IMR-90 (cell line): ENCODE measurements at regions not wholly inside any gene's neighbourhood (a gene's known extent, or its start where the extent isn't known, plus 50 kb on each side); places are given as distances from the start of the nearest gene placed in this dataset.
"Not testable (repeated sequence)": the region's sequence is repeated elsewhere in the genome, so short reads cannot be mapped to it uniquely, and the experiment has no call there.

Experiments
- ATAC-seq: fragments of 200-7000 bp; cut with Tn5 transposase; 2 replicates; pipeline ENCODE4 v1.9.1; 2020; ENCODE audit warnings: low read depth, mild to moderate bottlenecking, moderate library complexity
- BruUV-seq: library from RNA; stranded (reverse); fragments of 400-500 nt; replicated peaks from 2 replicates; lab custom pipeline; 2021; lab: Mats Ljungman, UMichigan
- CTCF ChIA-PET: fragments of 300-600 bp; formaldehyde crosslinking; extraction: SDS; loops from one replicate; lab custom pipeline; 2021; ENCODE audit warnings: antibody characterized with exemption; lab: Yijun Ruan, JAX
- POLR2A ChIA-PET: fragments of 300-600 bp; sonication (Branson Sonifier 250); formaldehyde crosslinking; loops from one replicate; lab custom pipeline; 2022; ENCODE audit warnings: antibody characterized with exemption; ENCODE audit not compliant: unreplicated experiment; lab: Charles Lee
- DNase-seq: peaks from one replicate; pipeline ENCODE4 v3.0.0; 2013
- H2AFZ ChIP-seq: replicated peaks from 2 replicates; pipeline ENCODE3; 2013; ENCODE audit warnings: low read length, mild to moderate bottlenecking; ENCODE audit not compliant: poor library complexity
- H2AK5ac ChIP-seq: 2 replicates; pipeline ENCODE4 v1.6.1; 2013; ENCODE audit warnings: low read depth, low read length, inconsistent platforms
- H2AK9ac ChIP-seq: replicated peaks from 2 replicates; pipeline ENCODE3; 2013; ENCODE audit warnings: mild to moderate bottlenecking, low read depth, low read length, moderate library complexity; ENCODE audit not compliant: poor library complexity
- H2BK120ac ChIP-seq: 2 replicates; pipeline ENCODE4 v1.6.1; 2013; ENCODE audit warnings: low read depth, low read length, inconsistent platforms
- H2BK15ac ChIP-seq: 3 replicates; pipeline ENCODE4 v1.6.1; 2013; ENCODE audit warnings: low read depth, low read length, inconsistent platforms
- H2BK20ac ChIP-seq: 2 replicates; pipeline ENCODE4 v1.6.1; 2013; ENCODE audit warnings: low read depth, mild to moderate bottlenecking, inconsistent platforms, low read length, moderate library complexity
- H2BK5ac ChIP-seq: 2 replicates; pipeline ENCODE4 v1.6.1; 2013; ENCODE audit warnings: mild to moderate bottlenecking, low read depth, low read length, inconsistent platforms; ENCODE audit not compliant: poor library complexity, severe bottlenecking
- H3K14ac ChIP-seq: replicated peaks from 2 replicates; pipeline ENCODE4 v1.6.1; 2013; ENCODE audit warnings: low read depth, low read length, inconsistent platforms
- H3K18ac ChIP-seq: 2 replicates; pipeline ENCODE4 v1.6.1; 2013; ENCODE audit warnings: low read depth, low read length, control low read depth
- H3K23ac ChIP-seq: 2 replicates; pipeline ENCODE4 v1.6.1; 2013; ENCODE audit warnings: low read depth, low read length, inconsistent platforms
- H3K27ac ChIP-seq: 2 replicates; pipeline ENCODE4 v1.5.1; 2013; ENCODE audit warnings: mild to moderate bottlenecking, control low read depth, low read length; ENCODE audit not compliant: insufficient read depth
- H3K27me3 ChIP-seq: 2 replicates; pipeline ENCODE4 v1.6.1; 2013; ENCODE audit warnings: low read length; ENCODE audit not compliant: control insufficient read depth, insufficient read depth
- H3K36me3 ChIP-seq: 2 replicates; pipeline ENCODE4 v1.6.1; 2013; ENCODE audit warnings: low read length, mixed read lengths; ENCODE audit not compliant: control insufficient read depth, insufficient read depth
- H3K4ac ChIP-seq: 2 replicates; pipeline ENCODE4 v1.6.1; 2013; ENCODE audit warnings: low read depth, low read length, inconsistent platforms
- H3K4me1 ChIP-seq: 2 replicates; pipeline ENCODE4 v1.6.1; 2013; ENCODE audit warnings: low read length, mixed read lengths; ENCODE audit not compliant: control insufficient read depth, insufficient read depth
- H3K4me2 ChIP-seq: 2 replicates; pipeline ENCODE4 v1.6.1; 2013; ENCODE audit warnings: low read depth, mild to moderate bottlenecking, control low read depth, low read length, moderate library complexity
- H3K4me3 ChIP-seq: 2 replicates; pipeline ENCODE4 v1.5.1; 2013; ENCODE audit warnings: low read depth, mild to moderate bottlenecking, control low read depth, low read length, moderate library complexity; ENCODE audit not compliant: insufficient read depth
- H3K56ac ChIP-seq: 2 replicates; pipeline ENCODE4 v1.6.1; 2013; ENCODE audit warnings: low read length, inconsistent platforms; ENCODE audit not compliant: insufficient read depth; ENCODE audit errors: extremely low read depth
- H3K79me1 ChIP-seq, 2 experiments: 2 replicates each; pipeline ENCODE4 v1.6.1; 2013; ENCODE audit warnings: low read length in 2 of 2, inconsistent platforms in 1 of 2, low read depth in 1 of 2
- H3K9ac ChIP-seq: 2 replicates; pipeline ENCODE4 v1.6.1; 2013; ENCODE audit warnings: low read depth, low read length, control low read depth
- H3K9me1 ChIP-seq: 2 replicates; pipeline ENCODE4 v1.6.1; 2013; ENCODE audit warnings: low read length, inconsistent platforms; ENCODE audit not compliant: insufficient read depth
- H3K9me3 ChIP-seq: 2 replicates; pipeline ENCODE4 v1.6.1; 2013; ENCODE audit warnings: low read length; ENCODE audit not compliant: control insufficient read depth, insufficient read depth
- H4K20me1 ChIP-seq: 2 replicates; pipeline ENCODE4 v1.6.1; 2013; ENCODE audit warnings: low read length, inconsistent platforms; ENCODE audit not compliant: insufficient read depth
- H4K5ac ChIP-seq: 2 replicates; pipeline ENCODE4 v1.6.1; 2013; ENCODE audit warnings: mild to moderate bottlenecking, low read depth, low read length, control low read depth
- H4K8ac ChIP-seq, 2 experiments: 2 replicates each; pipeline ENCODE4 v1.6.1; 2013; ENCODE audit warnings: low read depth in 2 of 2, low read length in 2 of 2, control low read depth in 1 of 2, inconsistent platforms in 1 of 2
- H4K91ac ChIP-seq: 2 replicates; pipeline ENCODE4 v1.6.1; 2013; ENCODE audit warnings: low read depth, low read length, inconsistent platforms; ENCODE audit not compliant: insufficient read depth
- WGBS, 2 experiments: methylation state at CpG; one replicate each; pipeline versions ENCODE4 v1.1.5 to v1.1.7; 2013; ENCODE audit warnings: missing lambda C conversion rate in 2 of 2; ENCODE audit not compliant: insufficient read length in 1 of 2; ENCODE audit errors: extremely low coverage in 2 of 2; 5-methylcytosine and 5-hydroxymethylcytosine counted together
- dilution Hi-C: fragments of 300-500 bp; cut with HindIII; formaldehyde crosslinking; loops from one replicate; pipeline ENCODE4 v1.14.3; 2018; ENCODE audit warnings: low sequenced_read_pairs; ENCODE audit not compliant: unreplicated experiment
- in situ Hi-C: fragments of 300-500 bp; cut with MboI; formaldehyde crosslinking; loops from 3 replicates; pipeline ENCODE4 v1.14.3; 2019; ENCODE audit warnings: low sequenced_read_pairs, inconsistent platforms, mixed read lengths
- intact Hi-C: fragments of 100-400 bp; cut with micrococcal nuclease; formaldehyde crosslinking; loops from 2 replicates; pipeline ENCODE4 v1.10.0; 2022

DNA sequence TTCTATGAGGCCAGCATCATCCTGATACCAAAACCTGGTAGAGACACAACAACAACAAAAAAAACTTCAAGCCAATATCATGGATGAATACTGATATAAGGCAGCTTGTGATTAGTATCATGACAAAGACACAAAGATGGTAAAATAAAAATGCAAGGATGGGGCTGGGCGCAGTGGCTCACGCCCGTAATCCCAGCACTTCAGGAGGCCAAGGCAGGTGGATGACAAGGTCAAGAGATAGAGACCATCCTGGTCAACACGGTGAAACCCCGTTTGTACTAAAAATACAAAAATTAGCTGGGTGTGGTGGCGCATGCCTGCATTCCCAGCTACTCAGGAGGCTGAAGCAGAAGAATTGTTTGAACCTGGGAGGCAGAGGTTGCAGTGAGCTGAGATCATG, 210.2 kb downstream of the POTEM start:
- H2BK5ac ChIP-seq, BruUV-seq, H2BK15ac ChIP-seq, H3K27ac ChIP-seq, H3K27me3 ChIP-seq, POLR2A ChIA-PET, H3K18ac ChIP-seq, H2BK120ac ChIP-seq, H3K79me1 ChIP-seq, H3K9me1 ChIP-seq, H4K91ac ChIP-seq, H3K36me3 ChIP-seq, H4K5ac ChIP-seq, H3K14ac ChIP-seq, H3K9ac ChIP-seq, ATAC-seq, H3K9me3 ChIP-seq, H4K20me1 ChIP-seq, H4K8ac ChIP-seq, H2AK5ac ChIP-seq, H3K4ac ChIP-seq, CTCF ChIA-PET, in situ Hi-C loops, H3K23ac ChIP-seq, H3K56ac ChIP-seq, H3K4me1 ChIP-seq, H2BK20ac ChIP-seq, intact Hi-C loops, H3K4me2 ChIP-seq, dilution Hi-C loops, H2AFZ ChIP-seq, DNase-seq, H3K4me3 ChIP-seq, H2AK9ac ChIP-seq: not testable (repeated sequence)
- WGBS, 2 experiments, result no CpG with 5 or more reads among the region's 6 CpGs

DNA sequence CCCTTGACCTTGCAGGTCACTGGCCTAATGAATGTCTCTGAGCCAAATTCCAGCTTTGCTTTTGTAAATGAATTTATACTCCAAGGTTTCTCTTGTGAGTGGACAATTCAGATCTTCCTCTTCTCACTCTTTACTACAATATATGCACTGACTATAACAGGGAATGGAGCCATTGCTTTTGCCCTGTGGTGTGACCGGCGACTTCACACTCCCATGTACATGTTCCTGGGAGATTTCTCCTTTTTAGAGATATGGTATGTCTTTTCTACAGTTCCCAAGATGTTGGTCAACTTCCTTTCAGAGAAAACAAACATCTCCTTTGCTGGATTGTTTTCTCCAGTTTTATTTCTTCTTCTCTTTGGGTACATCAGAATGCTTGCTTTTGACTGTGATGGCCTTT, 213.1 kb downstream of the POTEM start:
- H3K4me3 ChIP-seq, CTCF ChIA-PET, H3K4me2 ChIP-seq, H2AK9ac ChIP-seq, H2AK5ac ChIP-seq, H3K36me3 ChIP-seq, H3K4ac ChIP-seq, H3K4me1 ChIP-seq, dilution Hi-C loops, H4K5ac ChIP-seq, H4K20me1 ChIP-seq, in situ Hi-C loops, H3K23ac ChIP-seq, H4K8ac ChIP-seq, H2BK120ac ChIP-seq, H3K18ac ChIP-seq, H4K91ac ChIP-seq, ATAC-seq, H2BK20ac ChIP-seq, H3K9ac ChIP-seq, H2AFZ ChIP-seq, H2BK5ac ChIP-seq, H3K27me3 ChIP-seq, DNase-seq, H3K14ac ChIP-seq, H3K56ac ChIP-seq, H3K9me3 ChIP-seq, intact Hi-C loops, H3K79me1 ChIP-seq, H3K27ac ChIP-seq, BruUV-seq, H3K9me1 ChIP-seq, POLR2A ChIA-PET, H2BK15ac ChIP-seq: not testable (repeated sequence)
- no CpG with 5 or more reads among the region's 2 CpGs for WGBS, 2 experiments
